KOPT-K1 (cell line): ENCODE measurements at regions not wholly inside any gene's neighbourhood (a gene's known extent, or its start where the extent isn't known, plus 50 kb on each side); places are given as distances from the start of the nearest gene placed in this dataset.
"Not testable (repeated sequence)": the region's sequence is repeated elsewhere in the genome, so short reads cannot be mapped to it uniquely, and the experiment has no call there.

Source experiments
- H3K27ac ChIP-seq: fragments of 200-600 bp; sonication (generic); 2 replicates; pipeline ENCODE4 v1.5.1; 2016; ENCODE audit warnings: antibody characterized with exemption, mild to moderate bottlenecking, low read depth, low read length; ENCODE audit not compliant: poor library complexity, severe bottlenecking
- H3K36me3 ChIP-seq: fragments of 200-600 bp; sonication (generic); 2 replicates; pipeline ENCODE4 v1.5.1; 2017; ENCODE audit warnings: antibody characterized with exemption, mild to moderate bottlenecking, low read length, moderate library complexity; ENCODE audit not compliant: insufficient read depth
- H3K9me3 ChIP-seq: fragments of 200-600 bp; sonication (generic); 2 replicates; pipeline ENCODE4 v1.5.1; 2017; ENCODE audit warnings: antibody characterized with exemption, low read length, mild to moderate bottlenecking; ENCODE audit not compliant: insufficient read depth, poor library complexity, severe bottlenecking

DNA sequence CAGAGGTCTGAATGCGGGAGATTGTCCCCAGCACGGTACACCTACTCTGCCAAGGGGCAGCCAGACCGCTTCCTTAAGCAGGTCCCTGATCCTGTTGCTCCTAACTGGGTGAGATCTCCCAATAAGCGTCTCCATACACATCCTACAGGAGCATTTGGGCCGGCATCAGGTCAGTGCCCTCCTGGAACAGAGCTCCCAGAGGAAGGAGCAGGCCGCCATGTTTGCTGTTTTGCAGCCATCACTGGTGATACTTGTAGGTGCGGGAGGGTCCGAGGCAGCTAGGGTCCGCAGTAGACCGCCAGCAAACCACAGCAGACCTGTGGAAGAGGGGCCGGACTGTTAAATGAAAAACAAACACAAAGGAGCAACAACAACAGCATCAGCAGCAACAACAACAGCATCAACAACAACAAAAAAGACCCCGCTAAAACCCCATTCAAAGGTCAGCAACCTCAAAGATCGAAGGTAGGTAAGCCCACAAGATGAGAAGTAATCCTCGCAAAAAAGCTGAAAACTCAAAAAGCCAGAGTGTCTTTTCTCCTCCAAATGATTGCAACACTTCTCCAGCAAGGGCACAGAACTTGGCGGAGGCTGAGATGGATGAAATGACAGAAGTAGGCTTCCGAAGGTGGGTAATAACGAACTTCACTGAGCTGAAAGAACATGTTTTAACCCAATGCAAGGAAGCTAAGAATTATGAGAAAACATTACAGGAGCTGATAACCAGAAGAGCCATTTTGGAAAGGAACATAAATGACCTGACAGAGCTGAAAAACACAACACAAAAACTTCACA lies 79.0 kb upstream of the CDH7 start:
- no peaks in the 10 kb centered on the region for H3K9me3 ChIP-seq
- H3K27ac ChIP-seq, result no peak overlapping the region
- H3K36me3 ChIP-seq, result no peaks in the 10 kb centered on the region

GRCh38 chr18:65670145-65670544 lies 80.7 kb upstream of the CDH7 start:
- H3K9me3 ChIP-seq, H3K27ac ChIP-seq, H3K36me3 ChIP-seq: not testable (repeated sequence)

DNA sequence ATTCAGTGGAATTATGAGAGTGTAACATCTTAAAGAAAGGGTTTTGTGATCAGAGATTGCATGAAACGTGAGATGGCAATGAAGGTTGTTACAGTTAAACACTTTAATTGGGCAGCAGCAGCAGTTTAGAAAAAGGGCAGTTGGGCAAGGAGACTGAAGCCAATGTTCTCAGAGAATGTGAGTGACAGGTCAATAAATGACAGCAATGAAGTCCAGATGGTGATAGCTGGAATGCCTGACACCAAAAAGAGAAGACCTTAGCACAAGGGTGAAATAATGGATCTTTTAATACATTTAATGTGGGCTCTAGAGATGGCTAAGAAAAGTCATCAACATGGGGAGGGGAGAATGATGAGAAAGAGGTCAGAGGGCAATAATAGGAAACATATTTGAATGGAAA lies 89.4 kb upstream of the CDH7 start:
- H3K27ac ChIP-seq, result no peak overlapping the region
- H3K9me3 ChIP-seq, result no peaks in the 10 kb centered on the region
- H3K36me3 ChIP-seq, result no peaks in the 10 kb centered on the region

DNA sequence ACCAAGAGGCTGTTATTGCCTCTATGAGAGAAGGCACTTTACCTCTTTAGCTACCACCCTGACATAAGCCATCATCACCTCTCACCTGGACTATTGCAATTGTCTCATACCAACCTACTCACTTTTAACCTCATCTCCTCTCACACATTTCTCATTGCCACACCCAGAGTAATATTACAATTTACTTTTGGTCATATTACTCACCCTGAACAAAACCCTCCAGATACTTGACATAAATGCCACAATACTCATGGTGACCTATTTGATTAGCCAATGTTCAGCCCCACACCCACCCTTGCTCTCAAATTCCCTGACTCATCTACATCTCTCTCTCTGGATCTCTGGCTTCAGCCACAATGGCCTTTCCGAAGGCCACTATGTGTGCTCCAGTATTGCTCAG lies 90.9 kb upstream of the CDH7 start:
- Histone ChIP-seq H3K27ac (no peak overlapping the region), H3K36me3 (no peaks in the 10 kb centered on the region), H3K9me3 (no peaks in the 10 kb centered on the region)

DNA sequence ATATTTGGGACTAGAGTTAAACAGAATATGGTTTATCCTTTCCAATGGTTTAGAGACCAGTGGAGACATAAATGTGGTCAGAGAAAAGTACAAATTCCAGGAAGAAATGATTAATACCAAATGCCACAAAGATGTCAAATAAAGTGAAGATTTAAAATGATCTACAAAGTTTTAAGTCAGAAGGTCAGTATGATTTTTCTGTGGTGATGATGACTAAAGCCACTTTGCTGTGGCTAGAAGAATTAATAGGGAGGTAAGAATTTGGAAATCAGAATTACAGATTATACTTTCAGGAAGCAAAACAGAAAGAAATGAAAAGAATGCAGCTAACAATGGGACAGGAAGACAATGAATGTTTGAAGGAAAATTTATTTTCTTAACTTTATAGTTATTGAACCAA lies 91.5 kb upstream of the CDH7 start:
- Histone ChIP-seq H3K27ac (no peak overlapping the region), H3K36me3 (no peaks in the 10 kb centered on the region), H3K9me3 (no peaks in the 10 kb centered on the region)

DNA sequence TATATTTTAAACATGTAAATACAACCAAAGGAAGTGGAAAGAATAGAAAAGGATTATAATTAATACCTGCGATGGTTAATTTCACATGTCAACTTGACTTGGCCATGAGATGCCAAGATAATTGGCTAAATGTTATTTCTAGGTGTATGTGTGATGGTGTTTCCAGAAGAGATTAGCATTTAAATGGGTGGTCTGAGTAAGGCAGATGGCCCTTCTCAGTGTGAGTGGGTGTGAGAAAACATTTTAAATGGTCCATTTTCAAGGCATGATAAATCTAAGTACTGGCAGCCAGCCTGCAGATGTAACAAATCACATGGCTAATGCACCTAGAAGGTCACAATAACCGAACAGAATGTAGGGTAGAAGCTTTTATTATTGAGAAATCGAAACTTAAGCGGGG lies 99.6 kb upstream of the CDH7 start:
- H3K36me3 ChIP-seq, result no peaks in the 10 kb centered on the region
- H3K27ac ChIP-seq, result no peak overlapping the region
- peaks cover 10% of the 10 kb centered on the region for H3K9me3 ChIP-seq

- Histone ChIP-seq H3K36me3 (no peaks in the 10 kb centered on the region), H3K9me3 (no peaks in the 10 kb centered on the region), H3K27ac (no peak overlapping the region)
Observed at GRCh38 chr18:65632236-65632635, 118.6 kb upstream of the CDH7 start.

DNA sequence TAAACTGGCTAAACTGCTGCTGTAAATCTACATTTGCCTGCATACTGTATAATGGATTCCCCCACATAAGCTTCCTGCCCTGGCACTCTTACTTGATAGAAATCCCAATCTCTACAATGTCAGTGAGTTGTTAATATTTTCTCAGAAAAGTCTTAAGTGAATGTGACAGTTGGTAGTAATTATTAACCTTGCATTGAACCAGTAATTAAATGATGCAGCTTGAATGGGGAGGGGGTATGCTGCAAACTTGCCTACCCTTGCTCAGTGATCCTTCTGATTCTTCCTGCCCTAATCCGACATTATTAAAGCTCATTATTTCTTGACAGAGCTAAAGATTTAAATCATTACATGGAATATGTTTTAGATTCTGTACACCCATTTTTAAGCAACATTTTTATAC lies 119.0 kb upstream of the CDH7 start:
- Histone ChIP-seq H3K36me3 (no peaks in the 10 kb centered on the region), H3K9me3 (no peaks in the 10 kb centered on the region), H3K27ac (no peak overlapping the region)

GRCh38 chr18:65628390-65628789 lies 122.4 kb upstream of the CDH7 start:
- no peaks in the 10 kb centered on the region for H3K36me3 ChIP-seq
- no peaks in the 10 kb centered on the region for H3K9me3 ChIP-seq
- H3K27ac ChIP-seq, result no peak overlapping the region

DNA sequence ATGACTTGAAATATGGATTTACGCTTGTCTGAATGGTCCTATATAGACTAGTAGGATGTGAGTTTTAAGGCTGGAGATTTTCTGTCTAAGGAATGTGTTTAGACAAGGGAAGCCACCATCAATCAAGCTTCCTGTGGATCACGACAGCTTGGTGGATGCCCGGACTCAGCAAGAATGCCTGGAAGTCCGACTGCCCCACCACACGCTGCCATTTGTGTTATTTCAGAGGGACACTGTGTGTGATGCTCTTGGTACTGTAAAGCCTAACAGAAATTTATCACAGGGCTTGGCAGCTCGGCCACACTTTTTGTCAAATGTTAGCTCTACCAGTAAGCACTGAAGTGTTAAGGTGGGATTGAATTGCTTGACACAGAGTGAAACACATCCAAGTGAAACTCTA lies 127.1 kb upstream of the CDH7 start:
- H3K9me3 ChIP-seq, result no peaks in the 10 kb centered on the region
- H3K27ac ChIP-seq, result no peak overlapping the region
- no peaks in the 10 kb centered on the region for H3K36me3 ChIP-seq

GRCh38 chr18:65622436-65622835 lies 128.4 kb upstream of the CDH7 start:
- no peaks in the 10 kb centered on the region for H3K36me3 ChIP-seq
- no peaks in the 10 kb centered on the region for H3K9me3 ChIP-seq
- no peak overlapping the region for H3K27ac ChIP-seq

DNA sequence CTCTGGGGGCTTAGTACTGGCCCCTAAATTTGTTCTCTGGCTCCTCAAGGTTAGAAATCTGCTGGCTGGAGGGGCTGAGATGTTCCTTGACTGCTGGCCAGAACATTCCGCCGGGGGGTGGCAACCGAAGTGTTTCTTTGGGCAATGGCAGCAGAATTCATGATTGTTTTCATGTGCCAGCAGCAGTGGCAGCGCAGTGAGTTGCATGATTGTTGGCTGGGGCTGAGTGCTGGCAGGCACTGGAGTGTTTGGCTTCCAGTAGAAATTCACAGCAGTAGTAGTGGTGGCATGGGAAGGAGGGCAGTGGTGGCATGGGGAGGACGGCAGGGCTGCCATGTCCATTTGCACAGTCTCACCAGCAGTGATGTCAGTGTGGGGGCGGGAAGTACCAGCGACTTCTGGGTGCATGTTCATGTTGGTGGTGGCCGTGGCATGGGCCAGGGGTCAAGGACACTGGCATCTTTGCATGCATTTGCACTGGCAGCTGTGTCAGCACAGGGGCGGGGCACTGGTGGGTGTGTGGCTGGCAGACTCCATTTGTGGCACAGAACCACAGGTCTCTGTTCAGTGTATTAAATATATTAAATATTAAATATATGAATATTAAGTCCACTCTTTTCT lies 130.6 kb upstream of the CDH7 start:
- H3K36me3 ChIP-seq, result no peaks in the 10 kb centered on the region
- H3K9me3 ChIP-seq, result no peaks in the 10 kb centered on the region
- H3K27ac ChIP-seq, result no peak overlapping the region

DNA sequence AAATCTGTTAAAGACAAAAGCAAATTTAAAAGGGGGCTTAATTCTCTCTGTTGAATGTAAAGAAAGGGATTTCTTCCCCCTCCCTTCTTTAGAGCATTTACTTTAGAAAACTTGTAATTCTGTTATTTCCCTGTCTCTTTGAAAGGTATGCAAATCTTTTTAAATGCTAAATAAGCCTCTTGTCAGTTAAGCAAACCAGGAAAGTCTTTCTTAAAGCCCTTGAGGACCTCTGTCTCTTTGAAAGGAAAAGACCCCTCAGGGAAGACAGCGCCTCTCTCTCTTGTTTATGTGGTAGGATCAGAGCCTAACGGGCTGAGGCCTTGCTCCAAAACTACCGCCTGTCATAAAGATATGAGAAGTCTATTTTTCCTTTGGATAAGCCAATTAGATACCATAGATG lies 139.9 kb upstream of the CDH7 start:
- Histone ChIP-seq H3K36me3 (no peaks in the 10 kb centered on the region), H3K9me3 (no peaks in the 10 kb centered on the region), H3K27ac (no peak overlapping the region)

DNA sequence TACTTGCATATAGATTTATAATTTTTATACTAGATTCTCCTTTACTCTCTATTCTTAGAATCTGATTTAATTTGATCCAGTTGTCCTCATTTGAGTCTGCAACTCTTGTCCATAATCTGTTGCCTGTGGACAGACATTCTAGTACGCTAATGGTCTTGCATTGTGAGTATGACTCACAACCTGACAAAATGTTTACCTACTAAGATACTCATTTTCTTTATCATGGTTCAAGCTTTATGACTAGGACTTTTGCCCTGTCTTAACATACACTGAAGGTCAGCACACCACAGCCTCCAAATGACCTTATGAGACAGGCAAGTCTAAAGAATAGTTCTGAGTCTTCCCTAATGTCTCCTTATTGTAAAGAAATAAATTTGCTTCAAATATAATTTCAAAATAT lies 142.3 kb upstream of the CDH7 start:
- Histone ChIP-seq H3K27ac (no peak overlapping the region), H3K9me3 (no peaks in the 10 kb centered on the region), H3K36me3 (no peaks in the 10 kb centered on the region)

- no peak overlapping the region for H3K27ac ChIP-seq
- H3K36me3 ChIP-seq, result no peaks in the 10 kb centered on the region
- no peaks in the 10 kb centered on the region for H3K9me3 ChIP-seq
Observed at GRCh38 chr18:65607161-65607560, 143.7 kb upstream of the CDH7 start.

DNA sequence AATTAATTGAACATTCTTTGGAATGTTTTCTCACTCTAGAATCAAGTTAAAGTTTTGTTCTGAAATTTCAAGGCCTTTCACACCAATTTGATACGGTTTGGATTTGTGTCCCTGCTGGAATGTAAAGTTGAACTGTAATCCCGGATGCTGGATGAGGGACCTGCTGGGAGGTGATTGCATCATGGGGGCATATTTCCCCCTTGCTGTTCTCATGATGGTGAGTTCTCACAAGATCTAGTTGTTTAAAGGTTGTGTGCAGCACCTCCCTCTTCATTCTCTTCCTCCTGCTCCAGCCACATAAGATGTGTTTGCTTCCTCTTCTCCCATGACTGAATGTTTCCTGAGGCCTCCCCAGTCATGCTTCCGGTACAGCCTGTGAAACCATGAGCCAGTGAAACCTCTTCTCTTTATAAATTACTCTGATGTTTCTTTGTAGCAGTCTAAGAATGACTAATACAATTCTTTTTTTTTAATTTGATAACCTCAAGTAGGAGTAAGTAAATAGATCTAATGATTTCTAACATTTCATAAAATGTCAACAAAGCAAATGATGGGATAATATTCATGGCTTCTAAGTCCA lies 144.2 kb upstream of the CDH7 start:
- no peaks in the 10 kb centered on the region for H3K36me3 ChIP-seq
- H3K27ac ChIP-seq, result no peak overlapping the region
- no peaks in the 10 kb centered on the region for H3K9me3 ChIP-seq
